ENCODE measurements at regions not wholly inside any gene's neighbourhood (a gene's known extent, or its start where the extent isn't known, plus 50 kb on each side); places are given as distances from the start of the nearest gene placed in this dataset.

- no peak for DNase-seq
- in situ Hi-C loops (cut with MboI; ENCODE audit: low pct_unique_long_range_greater_than_20kb, low sequenced_read_pairs) = loop anchor here (25.0 kb wide), 1 partner anchor 106 kb away; no protein-coding TSS in a partner anchor
These were observed 173.7 kb downstream of the CARTPT start for GRCh38 chr5:71892641-71893365.

GRCh38 chr5:71893451-71893850 lies 174.4 kb downstream of the CARTPT start:
- in situ Hi-C loops (cut with MboI; ENCODE audit: low pct_unique_long_range_greater_than_20kb, low sequenced_read_pairs) = loop anchor here (25.0 kb wide), 1 partner anchor 106 kb away; no protein-coding TSS in a partner anchor
- DNase-seq = no peak

GRCh38 chr5:71894091-71894490 lies 175.0 kb downstream of the CARTPT start:
- no peak for DNase-seq
- in situ Hi-C loops (cut with MboI; ENCODE audit: low pct_unique_long_range_greater_than_20kb, low sequenced_read_pairs) = loop anchor here (25.0 kb wide), 1 partner anchor 107 kb away; no protein-coding TSS in a partner anchor

GRCh38 chr5:71895546-71895945 lies 176.5 kb downstream of the CARTPT start:
- no peak for DNase-seq
- in situ Hi-C loops (cut with MboI; ENCODE audit: low pct_unique_long_range_greater_than_20kb, low sequenced_read_pairs) = loop anchor here (25.0 kb wide), 1 partner anchor 108 kb away; no protein-coding TSS in a partner anchor

- in situ Hi-C loops (cut with MboI; ENCODE audit: low pct_unique_long_range_greater_than_20kb, low sequenced_read_pairs) = loop anchor here (25.0 kb wide), 1 partner anchor 113 kb away; no protein-coding TSS in a partner anchor
- DNase-seq = no peak
These were observed 180.8 kb downstream of the CARTPT start for GRCh38 chr5:71899865-71900342.

- in situ Hi-C loops (cut with MboI; ENCODE audit: low pct_unique_long_range_greater_than_20kb, low sequenced_read_pairs) = no loop called here
- no peak for DNase-seq
These were observed 184.7 kb downstream of the CARTPT start for GRCh38 chr5:71903808-71904207.

GRCh38 chr5:71904852-71905251 lies 185.8 kb downstream of the CARTPT start:
- in situ Hi-C loops (cut with MboI; ENCODE audit: low pct_unique_long_range_greater_than_20kb, low sequenced_read_pairs) = no loop called here
- no peak for DNase-seq

GRCh38 chr5:71905834-71906711 lies 187.0 kb downstream of the CARTPT start:
- in situ Hi-C loops (cut with MboI; ENCODE audit: low pct_unique_long_range_greater_than_20kb, low sequenced_read_pairs) = no loop called here
- DNase-seq = no peak

- in situ Hi-C loops (cut with MboI; ENCODE audit: low pct_unique_long_range_greater_than_20kb, low sequenced_read_pairs) = no loop called here
- peak; percentile 40 for DNase-seq
These were observed 188.0 kb downstream of the CARTPT start for GRCh38 chr5:71907001-71907588.

GRCh38 chr5:71907608-71908145 lies 188.6 kb downstream of the CARTPT start:
- DNase-seq = peak; percentile 7
- in situ Hi-C loops (cut with MboI; ENCODE audit: low pct_unique_long_range_greater_than_20kb, low sequenced_read_pairs) = no loop called here

GRCh38 chr5:71910741-71911140 lies 191.7 kb downstream of the CARTPT start:
- in situ Hi-C loops (cut with MboI; ENCODE audit: low pct_unique_long_range_greater_than_20kb, low sequenced_read_pairs) = no loop called here

GRCh38 chr5:71912021-71912420 lies 192.9 kb downstream of the CARTPT start:
- DNase-seq = no peak
- in situ Hi-C loops (cut with MboI; ENCODE audit: low pct_unique_long_range_greater_than_20kb, low sequenced_read_pairs) = no loop called here

More at GRCh38 chr5:71910741-71911140, 191.7 kb downstream of the CARTPT start:
- no peak for DNase-seq

- in situ Hi-C loops (cut with MboI; ENCODE audit: low pct_unique_long_range_greater_than_20kb, low sequenced_read_pairs) = no loop called here
These were observed 193.0 kb upstream of the MAP1B start for GRCh38 chr5:71914281-71914680.

GRCh38 chr5:71922584-71923106 lies 184.6 kb upstream of the MAP1B start:
- DNase-seq = no peak
- in situ Hi-C loops (cut with MboI; ENCODE audit: low pct_unique_long_range_greater_than_20kb, low sequenced_read_pairs) = no loop called here

More at GRCh38 chr5:71914281-71914680, 193.0 kb upstream of the MAP1B start:
- DNase-seq = no peak

GRCh38 chr5:71923755-71924154 lies 183.5 kb upstream of the MAP1B start:
- no peak for DNase-seq
- in situ Hi-C loops (cut with MboI; ENCODE audit: low pct_unique_long_range_greater_than_20kb, low sequenced_read_pairs) = no loop called here

GRCh38 chr5:71924325-71924724 lies 182.9 kb upstream of the MAP1B start:
- in situ Hi-C loops (cut with MboI; ENCODE audit: low pct_unique_long_range_greater_than_20kb, low sequenced_read_pairs) = no loop called here
- no peak for DNase-seq

GRCh38 chr5:71924980-71925379 lies 182.3 kb upstream of the MAP1B start:
- in situ Hi-C loops (cut with MboI; ENCODE audit: low pct_unique_long_range_greater_than_20kb, low sequenced_read_pairs) = no loop called here
- no peak for DNase-seq

- in situ Hi-C loops (cut with MboI; ENCODE audit: low pct_unique_long_range_greater_than_20kb, low sequenced_read_pairs) = no loop called here
These were observed 181.6 kb upstream of the MAP1B start for GRCh38 chr5:71925608-71926091.

GRCh38 chr5:71929003-71929402 lies 178.3 kb upstream of the MAP1B start:
- DNase-seq = no peak

More at GRCh38 chr5:71925608-71926091, 181.6 kb upstream of the MAP1B start:
- DNase-seq = no peak

More at GRCh38 chr5:71929003-71929402, 178.3 kb upstream of the MAP1B start:
- in situ Hi-C loops (cut with MboI; ENCODE audit: low pct_unique_long_range_greater_than_20kb, low sequenced_read_pairs) = no loop called here
